Endothelial cell of umbilical vein (primary cell): ENCODE measurements at regions not wholly inside any gene's neighbourhood (a gene's known extent, or its start where the extent isn't known, plus 50 kb on each side); places are given as distances from the start of the nearest gene placed in this dataset.
"Not testable (repeated sequence)": the region's sequence is repeated elsewhere in the genome, so short reads cannot be mapped to it uniquely, and the experiment has no call there.

Source experiments
- BruUV-seq: library from RNA; stranded (reverse); fragments of 400-500 nt; replicated peaks from 2 replicates; lab custom pipeline; 2021; lab: Mats Ljungman, UMichigan
- CTCF ChIA-PET: fragments of 300-600, 350-600 bp; sonication (Branson Sonifier 250); formaldehyde crosslinking; loops from one replicate; lab custom pipeline; 2021; ENCODE audit warnings: antibody characterized with exemption, inconsistent platforms; lab: Charles Lee
- POLR2A ChIA-PET: fragments of 300-600, 350-600 bp; sonication (Branson Sonifier 250); formaldehyde crosslinking; loops from one replicate; lab custom pipeline; 2021; ENCODE audit warnings: antibody characterized with exemption, inconsistent platforms; lab: Charles Lee
- DNase-seq: peaks from one replicate; pipeline ENCODE4 v3.0.0-alpha.2; 2011; ENCODE audit warnings: low read depth, low spot score
- FAIRE-seq: peaks from 2 replicates; lab custom pipeline; 2011; peaks lifted over from hg19 to GRCh38; lab: Jason Lieb, UNC
- H2AFZ ChIP-seq: 2 replicates; pipeline ENCODE4 v1.6.0; 2012; ENCODE audit warnings: low read depth, low read length, control low read depth, inconsistent platforms
- H3K27ac ChIP-seq: 2 replicates; pipeline ENCODE4 v1.5.1; 2011; ENCODE audit warnings: low read depth, mild to moderate bottlenecking, control low read depth, low read length, moderate library complexity; ENCODE audit not compliant: insufficient read depth
- H3K27me3 ChIP-seq, 2 experiments: 2 replicates each; pipeline versions ENCODE4 v1.6.0 to v1.6.1; 2011; ENCODE audit warnings: low read length in 2 of 2, mixed read lengths in 1 of 2; ENCODE audit not compliant: control insufficient read depth in 2 of 2, insufficient read depth in 2 of 2
- H3K36me3 ChIP-seq, 2 experiments: 2 replicates in 1 of 2; 3 replicates in 1 of 2; pipeline ENCODE4 v1.5.1; 2011; ENCODE audit warnings: low read length in 2 of 2, mild to moderate bottlenecking in 1 of 2, moderate library complexity in 1 of 2; ENCODE audit not compliant: control insufficient read depth in 2 of 2, insufficient read depth in 2 of 2; ENCODE audit errors: extremely low read depth in 1 of 2
- H3K4me1 ChIP-seq: 3 replicates; pipeline ENCODE4 v1.5.1; 2011; ENCODE audit warnings: mild to moderate bottlenecking, low read length; ENCODE audit not compliant: control insufficient read depth, insufficient read depth; ENCODE audit errors: extremely low read depth
- H3K4me2 ChIP-seq: 2 replicates; pipeline ENCODE4 v1.6.1; 2011; ENCODE audit warnings: low read length, control low read depth, mixed read lengths; ENCODE audit not compliant: insufficient read depth
- H3K4me3 ChIP-seq, 3 experiments: fragments of 200-600 bp in 1 of 3; sonication (generic), shearing (Covaris generic) in 1 of 3; replicated peaks in 1 of 3; 2 replicates each; pipeline ENCODE4 v1.5.1; 2011 to 2016; ENCODE audit warnings: control low read depth in 3 of 3, low read length in 3 of 3, mild to moderate bottlenecking in 2 of 3, inconsistent platforms in 1 of 3, low read depth in 1 of 3, moderate library complexity in 1 of 3; ENCODE audit not compliant: insufficient read depth in 1 of 3
- H3K79me2 ChIP-seq: 2 replicates; pipeline ENCODE4 v1.6.0; 2012; ENCODE audit warnings: low read length, inconsistent platforms; ENCODE audit not compliant: control insufficient read depth, insufficient read depth
- H3K9ac ChIP-seq: replicated peaks from 2 replicates; pipeline ENCODE3; 2011; ENCODE audit warnings: low read length, control low read depth; ENCODE audit not compliant: insufficient read depth; ENCODE audit errors: extremely low read depth
- H3K9me1 ChIP-seq: replicated peaks from 3 replicates; pipeline ENCODE4 v1.6.0; 2011; ENCODE audit warnings: mild to moderate bottlenecking, low read length; ENCODE audit not compliant: control insufficient read depth, insufficient read depth; ENCODE audit errors: extremely low read depth
- H3K9me3 ChIP-seq: replicated peaks from 2 replicates; pipeline ENCODE4 v1.5.1; 2012; ENCODE audit warnings: low read length, inconsistent platforms; ENCODE audit not compliant: control insufficient read depth, insufficient read depth
- H4K20me1 ChIP-seq: replicated peaks from 2 replicates; pipeline ENCODE3; 2011; ENCODE audit warnings: mild to moderate bottlenecking, low read length; ENCODE audit not compliant: control insufficient read depth, insufficient read depth; ENCODE audit errors: extremely low read depth
- CTCF ChIP-seq, 2 donors: IDR thresholded peaks; 1 replicate in 1 of 2; 2 replicates in 1 of 2; pipeline ENCODE4 v1.5.1; 2011; ENCODE audit warnings: low read length in 2 of 2, mild to moderate bottlenecking in 2 of 2, moderate library complexity in 2 of 2, control low read depth in 1 of 2, inconsistent platforms in 1 of 2, low read depth in 1 of 2; ENCODE audit not compliant: insufficient read depth in 1 of 2; ENCODE audit errors: extremely low read depth in 1 of 2
- EZH2 ChIP-seq: IDR thresholded peaks from 2 replicates; pipeline ENCODE4 v1.6.1; 2012; ENCODE audit warnings: borderline replicate concordance, low read depth, mild to moderate bottlenecking, moderate library complexity, low read length, inconsistent platforms; ENCODE audit not compliant: severe bottlenecking
- FOS ChIP-seq: IDR thresholded peaks from 2 replicates; pipeline ENCODE4 v1.6.1; 2011; ENCODE audit warnings: mild to moderate bottlenecking, low read length, moderate library complexity, borderline replicate concordance; ENCODE audit not compliant: insufficient read depth
- GATA2 ChIP-seq: IDR thresholded peaks from 2 replicates; pipeline ENCODE4 v1.7.0; 2011; ENCODE audit warnings: low read depth, mild to moderate bottlenecking, moderate library complexity, mixed read lengths, low read length; ENCODE audit not compliant: insufficient read length, insufficient read depth
- JUN ChIP-seq: IDR thresholded peaks from 2 replicates; pipeline ENCODE4 v1.6.1; 2011; ENCODE audit warnings: borderline replicate concordance, low read depth; ENCODE audit not compliant: insufficient read length, insufficient read depth
- MAX ChIP-seq: IDR thresholded peaks from 2 replicates; pipeline ENCODE4 v1.6.1; 2011; ENCODE audit not compliant: insufficient read depth, insufficient read length
- MYC ChIP-seq: IDR thresholded peaks from one replicate; pipeline ENCODE4 v1.6.1; 2011; ENCODE audit warnings: mild to moderate bottlenecking, low read depth, low read length
- POLR2A ChIP-seq: IDR thresholded peaks from 2 replicates; pipeline ENCODE4 v1.6.1; 2012; ENCODE audit warnings: low read depth, mild to moderate bottlenecking, control low read depth, low read length
- POLR2AphosphoS5 ChIP-seq: IDR thresholded peaks from 2 replicates; pipeline ENCODE4 v1.6.1; 2012; ENCODE audit warnings: low read depth, mild to moderate bottlenecking, control low read depth, low read length, moderate library complexity; ENCODE audit not compliant: insufficient read depth
- dilution Hi-C: fragments of 300-500 bp; cut with MboI; formaldehyde crosslinking; loops from one replicate; pipeline ENCODE4 v1.15.0; 2019; ENCODE audit warnings: low sequenced_read_pairs; ENCODE audit not compliant: extremely low pct_ligation_motif_present
- intact Hi-C: fragments of 100-400 bp; cut with micrococcal nuclease; formaldehyde crosslinking; loops from one replicate; pipeline ENCODE4 v1.10.0; 2022

DNA sequence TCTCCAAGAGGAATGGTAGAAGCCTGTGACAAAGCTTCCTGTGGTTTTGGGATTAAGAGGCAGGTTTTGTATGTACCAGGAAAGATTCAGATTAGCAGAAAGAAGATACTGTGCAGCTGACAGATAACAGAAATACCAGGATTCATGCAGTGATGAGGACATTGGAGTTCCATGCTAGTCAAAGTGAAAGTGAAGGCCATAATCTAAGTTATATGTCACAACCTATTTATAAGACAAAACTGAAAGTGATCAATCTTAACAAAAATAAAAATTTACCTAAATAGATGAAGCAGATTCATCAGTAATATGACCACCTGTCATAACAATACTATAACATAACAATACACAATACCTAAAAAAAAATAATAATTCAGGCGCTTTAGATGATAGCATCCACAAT is 1305.2 kb upstream of the PCDH9 start:
- no peak overlapping the region for H3K4me2 ChIP-seq
- H3K4me1 ChIP-seq: no peaks in the 10 kb centered on the region
- no peak overlapping the region for H2AFZ ChIP-seq
- ChIA-PET CTCF (no interaction called here), POLR2A (no interaction called here)
- TF ChIP-seq MAX: no peak
- no peak for TF ChIP-seq JUN
- no peak for TF ChIP-seq FOS
- TF ChIP-seq MYC: no peak
- TF ChIP-seq GATA2: no peak
- no peak for TF ChIP-seq CTCF (IDR thresholded peaks at IDR 0.05; ENCODE audit: extremely low read depth in 1 of 2, insufficient read depth in 1 of 2, low read depth in 1 of 2, low read length in 2 of 2)
- no peak for TF ChIP-seq EZH2
- no peak for TF ChIP-seq POLR2A
- TF ChIP-seq POLR2AphosphoS5: no peak
- intact Hi-C loops: no loop called here
- FAIRE-seq (no peak), DNase-seq (no peak)
- no peaks in the 10 kb centered on the region for H3K36me3 ChIP-seq
- H3K4me3 ChIP-seq: no peak overlapping the region
- BruUV-seq: no TSS peak
- H4K20me1 ChIP-seq: no peaks in the 10 kb centered on the region
- H3K9ac ChIP-seq: no peak overlapping the region
- H3K9me1 ChIP-seq: no peaks in the 10 kb centered on the region
- H3K9me3 ChIP-seq: no peaks in the 10 kb centered on the region
- dilution Hi-C loops: no loop called here
- no peak overlapping the region for H3K27ac ChIP-seq
- no peaks in the 10 kb centered on the region for H3K79me2 ChIP-seq
- H3K27me3 ChIP-seq: no peaks in the 10 kb centered on the region

DNA sequence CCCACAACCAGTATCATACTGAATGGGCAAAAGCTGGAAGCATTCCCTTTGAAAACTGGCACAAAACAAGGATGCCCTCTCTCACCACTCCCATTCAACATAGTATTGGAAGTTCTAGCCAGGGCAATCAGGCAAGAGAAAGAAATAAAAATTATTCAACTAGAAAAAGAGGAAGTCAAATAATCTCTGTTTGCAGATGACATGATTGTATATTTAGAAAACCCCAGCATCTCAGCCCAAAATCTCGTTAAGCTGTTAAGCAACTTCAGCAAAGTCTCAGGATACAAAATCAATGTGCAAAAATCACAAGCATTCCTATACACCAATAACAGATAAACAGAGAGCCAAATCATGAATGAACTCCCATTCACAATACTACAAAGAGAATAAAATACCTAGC is 1297.0 kb upstream of the PCDH9 start:
- H3K4me3 ChIP-seq, POLR2A ChIA-PET, CTCF ChIA-PET, BruUV-seq, DNase-seq, H3K27me3 ChIP-seq, FAIRE-seq, H2AFZ ChIP-seq, H4K20me1 ChIP-seq, H3K36me3 ChIP-seq, H3K4me2 ChIP-seq, dilution Hi-C loops, H3K79me2 ChIP-seq, H3K9ac ChIP-seq, intact Hi-C loops, H3K4me1 ChIP-seq, H3K9me1 ChIP-seq, H3K9me3 ChIP-seq, H3K27ac ChIP-seq: not testable (repeated sequence)
